ACC112 (cell line): ENCODE measurements at regions not wholly inside any gene's neighbourhood (a gene's known extent, or its start where the extent isn't known, plus 50 kb on each side); places are given as distances from the start of the nearest gene placed in this dataset.

Experiments used
- H2AFZ ChIP-seq: fragments of 200-600 bp; sonication (generic); one replicate; pipeline ENCODE4 v1.6.0; 2017; ENCODE audit warnings: antibody characterized with exemption, low read length; ENCODE audit not compliant: unreplicated experiment
- H3K27ac ChIP-seq: fragments of 200-600 bp; sonication (generic); 2 replicates; pipeline ENCODE4 v1.5.1; 2014; ENCODE audit warnings: low read depth, mild to moderate bottlenecking, antibody characterized with exemption, low read length, moderate library complexity
- H3K27me3 ChIP-seq: fragments of 200-600 bp; sonication (generic); 2 replicates; pipeline ENCODE4 v1.6.1; 2014; ENCODE audit warnings: mild to moderate bottlenecking, antibody characterized with exemption, low read length, moderate library complexity, mixed read lengths; ENCODE audit not compliant: insufficient read depth
- H3K36me3 ChIP-seq: fragments of 200-600 bp; sonication (generic); 2 replicates; pipeline ENCODE4 v1.6.1; 2016; ENCODE audit warnings: mild to moderate bottlenecking, antibody characterized with exemption, low read length, moderate library complexity, mixed read lengths; ENCODE audit not compliant: insufficient read depth
- H3K4me1 ChIP-seq: fragments of 200-600 bp; sonication (generic); one replicate; pipeline ENCODE4 v1.6.1; 2016; ENCODE audit warnings: low read length, mixed read lengths; ENCODE audit not compliant: insufficient read depth, unreplicated experiment, control insufficient read depth
- H3K4me3 ChIP-seq: fragments of 200-600 bp; sonication (generic); 2 replicates; pipeline ENCODE4 v1.5.1; 2014; ENCODE audit warnings: mild to moderate bottlenecking, low read depth, low read length
- H3K79me2 ChIP-seq: fragments of 200-600 bp; sonication (generic); one replicate; pipeline ENCODE4 v1.6.0; 2016; ENCODE audit warnings: low read length; ENCODE audit not compliant: control insufficient read depth, unreplicated experiment, insufficient read depth

GRCh38 chr10:129032372-129033313 is 434.4 kb upstream of the MGMT start:
- H3K4me3 ChIP-seq = no peak overlapping the region
- peaks cover 62% of the 10 kb centered on the region for H3K27me3 ChIP-seq
- no peak overlapping the region for H3K27ac ChIP-seq
- H3K36me3 ChIP-seq = no peaks in the 10 kb centered on the region
- H3K79me2 ChIP-seq = no peaks in the 10 kb centered on the region
- no peaks in the 10 kb centered on the region for H3K4me1 ChIP-seq
- H2AFZ ChIP-seq = no peak overlapping the region

GRCh38 chr10:129033340-129033739 is 433.7 kb upstream of the MGMT start:
- Histone ChIP-seq H3K27ac (no peak overlapping the region), H3K27me3 (peaks cover 55% of the 10 kb centered on the region), H3K4me1 (peaks cover 3% of the 10 kb centered on the region), H2AFZ (no peak overlapping the region), H3K79me2 (no peaks in the 10 kb centered on the region), H3K36me3 (no peaks in the 10 kb centered on the region), H3K4me3 (no peak overlapping the region)

GRCh38 chr10:129033790-129034272 is 433.2 kb upstream of the MGMT start:
- Histone ChIP-seq H3K4me1 (peaks cover 8% of the 10 kb centered on the region), H3K27ac (no peak overlapping the region), H3K36me3 (no peaks in the 10 kb centered on the region), H2AFZ (no peak overlapping the region), H3K27me3 (peaks cover 50% of the 10 kb centered on the region), H3K4me3 (no peak overlapping the region), H3K79me2 (no peaks in the 10 kb centered on the region)

GRCh38 chr10:129035052-129035827 is 431.8 kb upstream of the MGMT start:
- H3K27me3 ChIP-seq = peaks cover 36% of the 10 kb centered on the region
- no peak overlapping the region for H3K27ac ChIP-seq
- H2AFZ ChIP-seq = no peak overlapping the region
- no peak overlapping the region for H3K4me3 ChIP-seq
- H3K79me2 ChIP-seq = no peaks in the 10 kb centered on the region
- peaks cover 8% of the 10 kb centered on the region for H3K4me1 ChIP-seq
- no peaks in the 10 kb centered on the region for H3K36me3 ChIP-seq

- no peaks in the 10 kb centered on the region for H3K36me3 ChIP-seq
- H2AFZ ChIP-seq = no peak overlapping the region
- H3K27ac ChIP-seq = no peak overlapping the region
- H3K4me1 ChIP-seq = peaks cover 8% of the 10 kb centered on the region
- 0 out of 2 replicates have a peak, but pooled peaks cover 11% of the 10 kb centered on the region for H3K27me3 ChIP-seq
- no peaks in the 10 kb centered on the region for H3K79me2 ChIP-seq
- H3K4me3 ChIP-seq = no peak overlapping the region
Observed at GRCh38 chr10:129038522-129038921, 428.5 kb upstream of the MGMT start.

GRCh38 chr10:129039406-129040370 is 427.4 kb upstream of the MGMT start:
- H3K27me3 ChIP-seq = 0 out of 2 replicates have a peak, but pooled peaks cover under 1% of the 10 kb centered on the region
- H3K79me2 ChIP-seq = no peaks in the 10 kb centered on the region
- peaks cover 8% of the 10 kb centered on the region for H3K4me1 ChIP-seq
- H3K4me3 ChIP-seq = no peak overlapping the region
- no peaks in the 10 kb centered on the region for H3K36me3 ChIP-seq
- H3K27ac ChIP-seq = no peak overlapping the region
- H2AFZ ChIP-seq = no peak overlapping the region

GRCh38 chr10:129040377-129040776 is 426.7 kb upstream of the MGMT start:
- Histone ChIP-seq H3K36me3 (no peaks in the 10 kb centered on the region), H3K27ac (no peak overlapping the region), H3K79me2 (no peaks in the 10 kb centered on the region), H3K27me3 (no peaks in the 10 kb centered on the region), H2AFZ (no peak overlapping the region), H3K4me1 (peaks cover 8% of the 10 kb centered on the region), H3K4me3 (no peak overlapping the region)

GRCh38 chr10:129041916-129042315 is 425.1 kb upstream of the MGMT start:
- Histone ChIP-seq H3K79me2 (no peaks in the 10 kb centered on the region), H3K27me3 (no peaks in the 10 kb centered on the region), H2AFZ (no peak overlapping the region), H3K36me3 (no peaks in the 10 kb centered on the region), H3K4me1 (peaks cover 14% of the 10 kb centered on the region), H3K4me3 (no peak overlapping the region), H3K27ac (no peak overlapping the region)

GRCh38 chr10:129042776-129043595 is 424.1 kb upstream of the MGMT start:
- Histone ChIP-seq H3K4me1 (peaks cover 20% of the 10 kb centered on the region), H3K4me3 (no peak overlapping the region), H3K79me2 (no peaks in the 10 kb centered on the region), H3K27me3 (no peaks in the 10 kb centered on the region), H3K27ac (no peak overlapping the region), H2AFZ (no peak overlapping the region), H3K36me3 (no peaks in the 10 kb centered on the region)
